Nephron progenitor cell (in vitro differentiated cells): ENCODE measurements at regions not wholly inside any gene's neighbourhood (a gene's known extent, or its start where the extent isn't known, plus 50 kb on each side); places are given as distances from the start of the nearest gene placed in this dataset.
A peak's percentile ranks its signal among the peaks of the same experiment; 100 is the strongest.
"Not testable (repeated sequence)": the region's sequence is repeated elsewhere in the genome, so short reads cannot be mapped to it uniquely, and the experiment has no call there.

Experiments used
- DNase-seq: peaks from one replicate; pipeline ENCODE4 v3.0.0; 2021
- H3K27ac Mint-ChIP-seq: 2 replicates; pipeline ENCODE4 v1.8.0; 2021; ENCODE audit warnings: mild to moderate bottlenecking, moderate library complexity, mixed read lengths
- H3K27me3 Mint-ChIP-seq: 2 replicates; pipeline ENCODE4 v1.8.0; 2021; ENCODE audit warnings: mild to moderate bottlenecking, low read depth, mixed read lengths; ENCODE audit not compliant: poor library complexity
- H3K36me3 Mint-ChIP-seq: 2 replicates; pipeline ENCODE4 v1.8.0; 2021; ENCODE audit warnings: low read depth, mixed read lengths
- H3K4me1 Mint-ChIP-seq: 2 replicates; pipeline ENCODE4 v1.8.0; 2021; ENCODE audit warnings: mixed read lengths
- H3K4me3 Mint-ChIP-seq: 2 replicates; pipeline ENCODE4 v1.8.0; 2021; ENCODE audit warnings: mild to moderate bottlenecking, moderate library complexity, mixed read lengths
- H3K9me3 Mint-ChIP-seq: 2 replicates; pipeline ENCODE4 v1.8.0; 2021; ENCODE audit warnings: mild to moderate bottlenecking, moderate library complexity, mixed read lengths
- TF ChIP-seq, protein P1 (sequence below): fragments of 200-600 bp; sonication (generic); IDR thresholded peaks from 2 replicates; pipeline ENCODE4 v1.5.0; 2021; ENCODE audit warnings: antibody characterized with exemption

DNA sequence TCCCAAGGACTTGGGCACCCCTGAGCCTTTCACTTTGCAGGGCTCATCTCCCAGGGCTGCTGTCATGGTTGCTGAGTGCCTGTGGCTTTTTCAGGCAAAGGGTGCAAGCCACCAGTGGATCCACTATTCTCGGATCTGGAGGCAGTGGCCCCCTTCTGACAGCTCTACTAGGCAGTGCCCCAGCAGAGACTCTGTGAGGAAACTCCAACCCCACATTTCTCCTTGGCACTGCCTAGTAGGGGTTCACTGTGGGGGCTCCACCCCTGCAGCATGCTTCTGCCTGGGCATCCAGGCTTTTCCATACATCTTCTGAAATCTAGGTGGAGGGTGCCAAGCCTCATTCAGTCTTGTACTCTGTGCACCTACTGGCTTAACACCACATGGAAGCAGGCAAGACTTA, 675.0 kb upstream of the MBL2 start:
- no peak overlapping the region for H3K4me3 Mint-ChIP-seq
- TF ChIP-seq, protein P1, sequence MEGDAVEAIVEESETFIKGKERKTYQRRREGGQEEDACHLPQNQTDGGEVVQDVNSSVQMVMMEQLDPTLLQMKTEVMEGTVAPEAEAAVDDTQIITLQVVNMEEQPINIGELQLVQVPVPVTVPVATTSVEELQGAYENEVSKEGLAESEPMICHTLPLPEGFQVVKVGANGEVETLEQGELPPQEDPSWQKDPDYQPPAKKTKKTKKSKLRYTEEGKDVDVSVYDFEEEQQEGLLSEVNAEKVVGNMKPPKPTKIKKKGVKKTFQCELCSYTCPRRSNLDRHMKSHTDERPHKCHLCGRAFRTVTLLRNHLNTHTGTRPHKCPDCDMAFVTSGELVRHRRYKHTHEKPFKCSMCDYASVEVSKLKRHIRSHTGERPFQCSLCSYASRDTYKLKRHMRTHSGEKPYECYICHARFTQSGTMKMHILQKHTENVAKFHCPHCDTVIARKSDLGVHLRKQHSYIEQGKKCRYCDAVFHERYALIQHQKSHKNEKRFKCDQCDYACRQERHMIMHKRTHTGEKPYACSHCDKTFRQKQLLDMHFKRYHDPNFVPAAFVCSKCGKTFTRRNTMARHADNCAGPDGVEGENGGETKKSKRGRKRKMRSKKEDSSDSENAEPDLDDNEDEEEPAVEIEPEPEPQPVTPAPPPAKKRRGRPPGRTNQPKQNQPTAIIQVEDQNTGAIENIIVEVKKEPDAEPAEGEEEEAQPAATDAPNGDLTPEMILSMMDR: no peak
- peaks cover 27% of the 10 kb centered on the region for H3K9me3 Mint-ChIP-seq
- DNase-seq: no peak
- H3K4me1 Mint-ChIP-seq: no peaks in the 10 kb centered on the region
- H3K36me3 Mint-ChIP-seq: no peaks in the 10 kb centered on the region
- H3K27ac Mint-ChIP-seq: no peak overlapping the region
- no peaks in the 10 kb centered on the region for H3K27me3 Mint-ChIP-seq

DNA sequence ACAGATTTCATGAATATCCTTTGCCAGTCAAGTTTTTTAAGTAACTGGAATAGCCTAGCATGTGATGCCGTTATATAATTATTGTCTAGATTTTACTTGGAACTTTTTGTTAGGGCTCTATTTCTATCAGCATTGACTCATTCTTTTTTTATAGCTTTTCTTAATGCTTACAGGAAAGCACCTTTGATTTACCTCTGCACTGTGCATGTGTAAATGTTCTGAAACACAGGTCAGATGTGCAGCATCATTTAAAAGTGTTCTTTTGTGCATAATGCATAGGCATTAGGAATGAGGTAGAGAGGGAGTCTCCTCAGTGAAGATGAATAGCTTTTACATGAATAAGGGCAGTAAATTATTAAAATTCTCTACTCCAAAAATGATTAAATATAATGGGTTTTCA, 669.3 kb upstream of the MBL2 start:
- TF ChIP-seq, protein P1: no peak
- no peaks in the 10 kb centered on the region for H3K27me3 Mint-ChIP-seq
- no peaks in the 10 kb centered on the region for H3K36me3 Mint-ChIP-seq
- no peak overlapping the region for H3K4me3 Mint-ChIP-seq
- H3K27ac Mint-ChIP-seq: no peak overlapping the region
- peaks cover 5% of the 10 kb centered on the region for H3K4me1 Mint-ChIP-seq
- H3K9me3 Mint-ChIP-seq: peaks cover 10% of the 10 kb centered on the region
- DNase-seq: no peak

DNA sequence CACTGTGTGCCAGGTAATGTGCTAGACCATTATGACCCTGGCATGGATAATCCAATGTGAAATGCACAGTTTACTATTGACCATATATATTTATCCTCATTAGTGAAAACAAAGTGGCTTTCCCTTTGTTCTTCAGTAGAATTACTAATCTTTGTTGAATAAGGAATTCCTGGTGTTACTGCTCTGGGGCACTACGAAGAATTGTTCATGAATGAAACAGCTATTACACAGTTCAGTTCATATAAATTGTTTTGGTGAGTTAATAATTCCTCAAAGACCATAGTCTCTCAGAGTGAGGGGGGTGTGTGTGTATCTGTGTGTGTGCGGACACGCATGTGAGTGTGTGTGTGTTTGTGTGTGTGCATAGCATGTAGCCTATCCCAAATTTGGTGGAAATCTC, 668.0 kb upstream of the MBL2 start:
- H3K4me3 Mint-ChIP-seq: no peak overlapping the region
- TF ChIP-seq, protein P1: no peak
- H3K9me3 Mint-ChIP-seq: peaks cover 7% of the 10 kb centered on the region
- peaks cover 5% of the 10 kb centered on the region for H3K4me1 Mint-ChIP-seq
- no peaks in the 10 kb centered on the region for H3K27me3 Mint-ChIP-seq
- no peak for DNase-seq
- H3K36me3 Mint-ChIP-seq: no peaks in the 10 kb centered on the region
- H3K27ac Mint-ChIP-seq: no peak overlapping the region

DNA sequence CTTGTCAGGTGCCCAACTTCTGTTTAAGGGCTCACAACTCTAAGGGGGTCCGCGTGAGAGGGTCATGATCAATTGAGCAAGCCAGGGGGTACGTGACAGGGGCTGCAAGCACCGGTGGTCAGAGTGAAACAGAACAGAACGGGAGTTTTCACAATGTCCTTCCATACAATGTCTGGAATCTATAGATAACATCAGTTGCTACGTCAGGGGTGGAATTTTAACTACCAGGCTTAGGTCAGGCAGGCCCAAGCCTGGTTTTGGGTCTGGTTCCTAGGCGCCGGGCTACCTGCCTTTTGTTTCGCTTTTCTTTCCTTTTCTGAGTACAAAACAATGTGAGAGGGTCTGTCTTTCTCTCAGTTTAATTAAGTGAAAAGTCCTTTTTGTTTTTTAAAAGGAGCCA, 666.5 kb upstream of the MBL2 start:
- DNase-seq, H3K27me3 Mint-ChIP-seq, H3K9me3 Mint-ChIP-seq, H3K4me1 Mint-ChIP-seq, H3K36me3 Mint-ChIP-seq, H3K4me3 Mint-ChIP-seq: not testable (repeated sequence)
- peak overlapping the region; percentile 89 for H3K27ac Mint-ChIP-seq

DNA sequence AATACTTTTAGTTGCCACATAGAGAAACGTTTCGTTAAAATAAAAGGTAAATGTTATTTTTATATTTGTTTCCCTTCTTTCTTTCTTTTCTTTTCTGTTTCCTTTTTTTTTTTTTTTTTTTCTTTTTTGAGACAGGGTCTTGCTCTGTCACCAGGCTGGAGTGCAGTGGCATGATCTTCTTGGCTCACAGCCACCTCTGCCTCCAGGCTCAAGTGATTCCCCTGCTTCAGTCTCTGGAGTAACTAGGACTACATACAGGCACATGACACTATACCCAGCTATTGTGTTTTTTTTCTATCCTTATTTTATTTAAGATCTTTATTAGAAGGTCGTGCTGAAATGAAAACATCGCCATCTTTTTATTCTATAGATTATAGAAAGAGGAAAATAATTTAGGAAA, 661.8 kb upstream of the MBL2 start:
- no peaks in the 10 kb centered on the region for H3K36me3 Mint-ChIP-seq

DNA sequence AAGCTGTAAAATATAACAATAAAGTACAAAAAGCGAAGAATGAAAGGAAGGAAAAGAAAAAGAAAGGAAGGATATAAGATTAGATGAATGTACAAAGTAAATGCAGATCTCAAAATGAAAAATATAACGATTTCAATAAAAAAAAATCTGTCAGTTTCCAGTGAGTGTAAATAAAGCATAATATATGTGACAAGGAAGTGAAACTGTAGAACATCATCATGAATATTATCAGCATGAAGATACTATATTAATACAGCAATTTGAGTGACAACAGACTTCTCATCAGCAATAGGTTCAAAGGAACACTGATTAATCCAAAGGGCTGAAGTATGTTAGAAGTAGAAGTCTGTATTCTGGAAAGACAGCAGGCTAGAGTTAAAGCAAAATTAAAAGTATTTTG, 659.5 kb upstream of the MBL2 start:
- no peaks in the 10 kb centered on the region for H3K36me3 Mint-ChIP-seq
- TF ChIP-seq, protein P1: no peak
- no peaks in the 10 kb centered on the region for H3K9me3 Mint-ChIP-seq
- no peaks in the 10 kb centered on the region for H3K27me3 Mint-ChIP-seq
- no peak for DNase-seq
- H3K4me1 Mint-ChIP-seq: peaks cover 5% of the 10 kb centered on the region
- H3K4me3 Mint-ChIP-seq: no peak overlapping the region
- peak overlapping the region; percentile 23 for H3K27ac Mint-ChIP-seq

More for the DNA sequence above, 661.8 kb upstream of the MBL2 start:
- no peak overlapping the region for H3K27ac Mint-ChIP-seq
- TF ChIP-seq, protein P1: no peak
- H3K9me3 Mint-ChIP-seq: no peaks in the 10 kb centered on the region
- DNase-seq: no peak
- H3K4me1 Mint-ChIP-seq: peaks cover 10% of the 10 kb centered on the region
- no peaks in the 10 kb centered on the region for H3K27me3 Mint-ChIP-seq
- no peak overlapping the region for H3K4me3 Mint-ChIP-seq

DNA sequence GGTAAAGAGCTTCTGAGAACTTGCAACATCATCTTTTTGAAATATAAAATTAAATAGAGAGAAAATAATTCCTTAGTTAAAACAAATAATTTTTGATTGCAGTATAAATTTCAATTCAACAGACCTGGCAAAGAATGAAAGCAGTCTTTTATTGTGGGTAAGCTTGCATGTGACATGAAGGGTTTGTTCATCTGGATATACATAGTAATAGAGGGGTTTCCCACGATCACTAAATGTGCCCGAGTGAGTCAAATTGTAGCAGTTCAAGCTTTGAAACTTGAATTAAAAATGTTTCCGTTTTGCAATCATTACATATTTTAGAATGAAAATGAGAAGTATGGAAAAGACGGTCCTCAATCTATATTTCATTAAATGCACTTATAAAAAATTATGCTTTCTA, 658.4 kb upstream of the MBL2 start:
- TF ChIP-seq, protein P1: no peak
- DNase-seq: no peak
- Mint-ChIP-seq H3K4me1 (peaks cover 5% of the 10 kb centered on the region), H3K36me3 (no peaks in the 10 kb centered on the region), H3K9me3 (no peaks in the 10 kb centered on the region), H3K27me3 (no peaks in the 10 kb centered on the region), H3K4me3 (no peak overlapping the region), H3K27ac (no peak overlapping the region)
